ENCODE measurements at regions not wholly inside any gene's neighbourhood (a gene's known extent, or its start where the extent isn't known, plus 50 kb on each side); places are given as distances from the start of the nearest gene placed in this dataset.

DNA sequence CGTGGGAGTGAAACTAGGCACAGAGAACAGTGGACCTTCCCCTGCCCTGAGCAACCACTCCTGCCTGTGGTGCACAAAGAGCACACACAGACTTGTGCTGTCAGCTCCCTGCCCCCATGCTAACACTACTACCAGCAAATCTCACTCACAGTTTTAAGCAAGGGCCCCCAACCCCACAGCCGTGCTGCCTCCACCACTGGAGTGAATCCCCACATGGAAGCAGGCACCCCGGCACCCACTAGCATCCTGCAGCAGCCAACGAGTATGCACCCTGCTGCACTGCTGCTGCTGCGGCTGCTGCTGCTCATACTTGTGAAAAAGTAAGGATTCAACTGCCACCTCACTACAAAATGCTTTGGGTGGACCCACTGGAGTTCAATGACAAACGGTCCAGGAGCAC is 435.5 kb downstream of the SLCO4C1 start (continued):
- TF ChIP-seq HDAC2 (IDR thresholded peaks at IDR 0.05; ENCODE audit: borderline replicate concordance in 1 of 2, low read depth in 2 of 2, low read length in 2 of 2): no peak
- TF ChIP-seq GTF2F1 (IDR thresholded peaks at IDR 0.05; ENCODE audit: borderline replicate concordance, low read depth, low read length): no peak
- no peak for TF ChIP-seq BRCA1 (IDR thresholded peaks at IDR 0.05; ENCODE audit: low read depth, low read length)
- no peak for TF ChIP-seq CHD1 (IDR thresholded peaks at IDR 0.05; ENCODE audit: low read depth, low read length)
- TF ChIP-seq NRF1 (IDR thresholded peaks at IDR 0.05; ENCODE audit: low read depth, low read length): no peak
- TF ChIP-seq ZNF274 (IDR thresholded peaks at IDR 0.05; ENCODE audit: borderline replicate concordance, extremely low read depth, low read length): no peak
- TF ChIP-seq CHD2 (IDR thresholded peaks at IDR 0.05; ENCODE audit: low read length): no peak

Measured in H1 (cell line).